Glomerular visceral epithelial cell (primary cell): ENCODE measurements at regions not wholly inside any gene's neighbourhood (a gene's known extent, or its start where the extent isn't known, plus 50 kb on each side); places are given as distances from the start of the nearest gene placed in this dataset.
"Not testable (repeated sequence)": the region's sequence is repeated elsewhere in the genome, so short reads cannot be mapped to it uniquely, and the experiment has no call there.

Source experiments
- DNase-seq: peaks from one replicate; pipeline ENCODE4 v3.0.0-alpha.2; 2016; ENCODE audit errors: extremely low spot score

GRCh38 chr1:58190267-58190988 is 356.1 kb downstream of the OMA1 start:
- no peak for DNase-seq

- no peak for DNase-seq
Observed at GRCh38 chr1:58189453-58189852, 357.1 kb downstream of the OMA1 start.

- DNase-seq, result no peak
Observed at GRCh38 chr1:58183286-58183685, 363.2 kb downstream of the OMA1 start.

- DNase-seq, result no peak
Observed at GRCh38 chr1:58180537-58180936, 366.0 kb downstream of the OMA1 start.

- DNase-seq, result not testable (repeated sequence)
Observed at GRCh38 chr1:58169160-58169559, 377.4 kb downstream of the OMA1 start.

GRCh38 chr1:58167131-58167530 is 379.4 kb downstream of the OMA1 start:
- DNase-seq, result not testable (repeated sequence)

- no peak for DNase-seq
Observed at GRCh38 chr1:58166417-58166816, 380.1 kb downstream of the OMA1 start.

- DNase-seq, result no peak
Observed at GRCh38 chr1:58165073-58165472, 381.5 kb downstream of the OMA1 start.

- peak; percentile 23 for DNase-seq
Observed at GRCh38 chr1:58162952-58163550, 383.5 kb downstream of the OMA1 start.

GRCh38 chr1:58159434-58159830 is 387.1 kb downstream of the OMA1 start:
- no peak for DNase-seq

GRCh38 chr1:58158506-58159433 is 387.8 kb downstream of the OMA1 start:
- no peak for DNase-seq

- DNase-seq, result no peak
Observed at GRCh38 chr1:58158016-58158415, 388.5 kb downstream of the OMA1 start.

- DNase-seq, result no peak
Observed at GRCh38 chr1:58157256-58157655, 389.3 kb downstream of the OMA1 start.

- DNase-seq, result no peak
Observed at GRCh38 chr1:58156831-58157230, 389.7 kb downstream of the OMA1 start.

- DNase-seq, result no peak
Observed at GRCh38 chr1:58156124-58156468, 390.4 kb downstream of the OMA1 start.

GRCh38 chr1:58155418-58156123 is 391.0 kb downstream of the OMA1 start:
- no peak for DNase-seq

GRCh38 chr1:58154256-58154655 is 392.3 kb downstream of the OMA1 start:
- DNase-seq, result no peak

- no peak for DNase-seq
Observed at GRCh38 chr1:58152697-58153096, 393.8 kb downstream of the OMA1 start.

GRCh38 chr1:58149271-58149812 is 397.2 kb downstream of the OMA1 start:
- DNase-seq, result no peak

- DNase-seq, result no peak
Observed at GRCh38 chr1:58144698-58145270, 401.7 kb downstream of the OMA1 start.

- no peak for DNase-seq
Observed at GRCh38 chr1:58143972-58144697, 402.4 kb downstream of the OMA1 start.
